Stimulated activated CD4-positive, alpha-beta T cell treated with anti-CD3 and anti-CD28 coated beads, Interleukin-2, amount 100 ng/mL, for 4 hours (primary cell): ENCODE measurements at regions not wholly inside any gene's neighbourhood (a gene's known extent, or its start where the extent isn't known, plus 50 kb on each side); places are given as distances from the start of the nearest gene placed in this dataset.
"Not testable (repeated sequence)": the region's sequence is repeated elsewhere in the genome, so short reads cannot be mapped to it uniquely, and the experiment has no call there.

Experiments
- DNase-seq: peaks from one replicate; pipeline ENCODE4 v3.0.0-alpha.2; 2020; ENCODE audit warnings: low read depth

GRCh38 chr21:33972539-33972938 lies 56.9 kb upstream of the ATP5PO start:
- no peak for DNase-seq

DNA sequence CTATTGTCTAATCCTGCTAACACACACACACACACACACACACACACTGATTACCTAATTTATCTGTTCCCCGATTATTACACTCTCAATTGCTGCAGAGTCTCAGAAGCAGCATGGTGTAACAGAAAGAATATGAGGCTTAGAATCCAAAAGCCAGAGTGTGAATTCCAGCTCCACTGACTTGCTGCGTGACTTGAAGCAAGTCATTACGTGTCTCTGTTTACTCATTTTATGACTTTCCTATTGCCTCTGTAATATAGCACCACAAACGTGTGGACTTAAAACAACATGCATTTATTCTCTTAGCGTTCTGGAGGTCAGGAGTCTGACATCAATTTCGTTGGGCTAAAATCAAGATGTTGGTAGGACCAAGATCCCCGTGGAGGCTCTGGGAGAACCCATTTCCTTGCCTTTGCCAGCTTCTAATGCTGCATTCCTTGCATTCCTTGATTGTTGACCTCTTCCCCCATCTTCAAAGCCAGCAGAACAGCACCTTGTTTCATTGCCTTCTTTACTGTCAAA lies 55.9 kb upstream of the ATP5PO start:
- no peak for DNase-seq

DNA sequence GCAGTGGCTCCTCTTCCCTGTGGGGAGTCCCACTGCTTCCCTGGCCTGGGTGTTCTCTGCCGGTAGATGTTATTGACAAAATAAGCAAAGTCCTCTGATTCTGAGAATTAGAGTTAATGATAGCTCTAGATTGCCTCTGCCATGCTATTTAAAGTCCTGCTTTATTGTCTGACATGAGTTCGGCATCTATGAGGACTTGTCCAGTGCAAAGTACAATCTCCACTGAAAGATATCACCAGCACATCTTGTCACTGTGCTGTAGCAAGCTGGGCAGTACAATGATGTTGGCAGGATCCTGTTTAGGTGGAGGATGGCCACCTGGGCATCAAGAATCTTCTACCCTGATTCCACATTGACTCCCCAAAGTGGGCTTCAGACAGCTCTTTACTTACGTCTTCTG lies 54.0 kb upstream of the ATP5PO start:
- DNase-seq, result no peak

DNA sequence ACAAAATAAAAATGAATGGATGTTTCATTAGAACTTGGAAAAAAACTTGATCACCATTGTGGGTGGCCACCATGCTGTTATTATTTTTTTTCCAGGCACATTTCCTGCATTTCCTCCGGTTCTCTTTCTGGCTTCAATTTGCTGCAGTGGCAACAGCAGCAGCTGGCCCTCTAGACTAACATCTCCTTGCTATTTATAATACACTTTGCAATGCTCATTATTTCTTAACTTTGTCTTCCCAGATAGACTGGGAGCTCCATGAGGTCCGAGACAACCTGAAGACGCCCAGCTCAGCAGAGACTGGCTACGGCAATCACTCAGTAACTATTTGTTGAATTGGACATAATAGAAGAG lies 53.4 kb upstream of the ATP5PO start:
- no peak for DNase-seq

GRCh38 chr21:33968080-33968994 lies 52.7 kb upstream of the ATP5PO start:
- no peak for DNase-seq

GRCh38 chr21:33967086-33967571 lies 51.5 kb upstream of the ATP5PO start:
- no peak for DNase-seq

DNA sequence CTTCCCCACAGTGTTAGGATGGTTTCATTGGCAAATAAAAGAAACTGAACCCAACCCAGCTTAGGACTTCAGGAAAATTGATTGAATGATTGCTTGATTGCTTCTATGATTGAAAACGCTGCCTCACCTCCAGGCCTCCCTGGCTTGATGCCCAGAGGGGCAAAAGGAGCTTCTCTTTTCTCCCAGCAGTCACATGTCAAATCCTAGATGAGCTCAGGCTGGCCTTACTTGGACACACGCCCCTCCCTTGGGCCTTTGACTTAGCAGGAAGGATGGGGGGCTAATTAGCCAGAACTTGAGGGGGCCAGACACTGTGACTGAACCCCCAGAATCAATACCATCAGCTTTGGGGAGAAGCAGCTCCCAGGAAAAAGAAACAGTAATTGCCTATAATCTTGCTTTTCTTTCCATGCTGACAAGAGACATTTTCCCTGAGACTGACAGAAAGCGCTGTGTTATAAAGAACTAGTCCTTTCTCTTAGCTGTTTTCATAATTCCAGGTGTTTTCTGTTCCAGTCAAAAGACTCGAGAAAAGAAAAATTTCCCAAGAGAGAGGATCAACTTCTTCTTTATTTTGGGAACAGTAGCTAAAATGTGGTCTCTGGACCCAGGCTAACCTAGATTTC lies 50.8 kb upstream of the ATP5PO start:
- no peak for DNase-seq

- DNase-seq, result not testable (repeated sequence)
Observed at GRCh38 chr21:33965662-33966061, 50.1 kb upstream of the ATP5PO start.
